ENCODE measurements at regions not wholly inside any gene's neighbourhood (a gene's known extent, or its start where the extent isn't known, plus 50 kb on each side); places are given as distances from the start of the nearest gene placed in this dataset.
"Not testable (repeated sequence)": the region's sequence is repeated elsewhere in the genome, so short reads cannot be mapped to it uniquely, and the experiment has no call there.

GRCh38 chr2:132220589-132220988, 58.8 kb upstream of the ANKRD30BL start:
- DNase-seq (ENCODE audit: low read depth, low spot score); in situ Hi-C loops (cut with HindIII; ENCODE audit: low pct_unique_long_range_greater_than_20kb, low sequenced_read_pairs): not testable (repeated sequence)

GRCh38 chr2:132221886-132222285, 60.1 kb upstream of the ANKRD30BL start:
- DNase-seq (ENCODE audit: low read depth, low spot score); in situ Hi-C loops (cut with HindIII; ENCODE audit: low pct_unique_long_range_greater_than_20kb, low sequenced_read_pairs): not testable (repeated sequence)

DNA sequence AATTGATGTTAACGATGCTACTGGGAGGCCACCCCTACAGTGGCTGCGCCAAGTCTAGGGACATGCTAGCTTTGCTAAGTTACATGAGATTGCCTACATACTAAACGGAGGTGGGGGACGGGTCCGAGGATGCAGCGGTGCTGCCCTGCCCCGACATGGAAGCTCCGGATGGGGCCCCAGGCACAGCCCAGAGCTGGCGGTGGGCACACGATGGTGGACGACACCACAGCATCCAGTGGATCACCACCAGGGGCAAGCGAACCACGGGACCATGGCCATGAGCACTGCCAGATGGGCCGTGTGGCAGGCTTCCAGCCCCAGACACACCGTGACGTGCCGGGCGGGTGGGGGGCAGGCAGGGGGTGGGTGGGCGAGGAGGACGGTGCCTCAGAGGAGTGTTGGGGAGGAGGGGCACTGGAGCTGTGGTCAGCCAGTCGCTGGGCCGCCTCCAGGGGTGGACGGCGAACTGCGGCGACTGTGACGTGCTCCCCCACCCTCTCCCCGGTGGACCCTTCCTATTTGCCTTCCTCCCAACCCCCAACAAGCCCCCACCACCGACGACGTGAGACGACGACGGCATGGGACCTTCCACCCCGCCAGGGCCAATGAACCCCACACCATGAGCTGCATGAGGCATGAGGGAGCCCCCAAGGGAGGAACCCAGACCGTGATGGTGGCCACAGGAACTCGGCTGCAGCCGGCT, 90.6 kb upstream of the ANKRD30BL start:
- in situ Hi-C loops (cut with HindIII; ENCODE audit: low pct_unique_long_range_greater_than_20kb, low sequenced_read_pairs) = no loop called here
- no peak for DNase-seq (ENCODE audit: low read depth, low spot score)

GRCh38 chr2:132252894-132253264, 91.1 kb upstream of the ANKRD30BL start:
- in situ Hi-C loops (cut with HindIII; ENCODE audit: low pct_unique_long_range_greater_than_20kb, low sequenced_read_pairs) = no loop called here
- no peak for DNase-seq (ENCODE audit: low read depth, low spot score)

- DNase-seq (ENCODE audit: low read depth, low spot score) = no peak
- in situ Hi-C loops (cut with HindIII; ENCODE audit: low pct_unique_long_range_greater_than_20kb, low sequenced_read_pairs) = no loop called here
Measured at GRCh38 chr2:132253496-132254305, 91.9 kb upstream of the ANKRD30BL start.

DNA sequence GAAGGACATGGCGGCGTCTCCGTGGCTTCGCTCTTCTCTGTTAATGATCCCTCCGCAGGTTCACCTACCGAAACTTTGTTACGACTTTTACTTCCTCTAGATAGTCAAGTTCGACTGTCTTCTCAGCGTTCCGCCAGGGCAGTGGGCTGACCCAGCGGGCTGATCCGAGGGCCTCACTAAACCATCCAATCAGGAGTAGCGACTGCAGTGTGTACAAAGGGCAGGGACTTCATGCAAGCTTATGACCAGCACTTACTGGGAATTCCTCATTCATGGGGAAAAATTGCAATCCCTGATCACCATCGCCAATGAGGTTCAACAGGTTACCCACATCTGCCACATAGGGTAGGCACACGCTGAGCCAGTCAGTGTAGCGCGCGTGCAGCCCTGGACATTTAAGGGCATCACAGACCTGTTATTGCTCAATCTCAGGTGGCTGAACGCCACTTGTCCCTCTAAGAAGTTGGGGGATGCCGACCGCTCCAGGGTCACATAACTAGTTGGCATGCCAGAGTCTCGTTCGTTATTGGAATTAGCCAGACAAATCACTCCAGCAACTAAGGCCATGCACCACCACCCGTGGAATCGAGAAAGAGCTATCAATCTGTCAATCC, 92.7 kb upstream of the ANKRD30BL start:
- in situ Hi-C loops (cut with HindIII; ENCODE audit: low pct_unique_long_range_greater_than_20kb, low sequenced_read_pairs) = not testable (repeated sequence)

DNA sequence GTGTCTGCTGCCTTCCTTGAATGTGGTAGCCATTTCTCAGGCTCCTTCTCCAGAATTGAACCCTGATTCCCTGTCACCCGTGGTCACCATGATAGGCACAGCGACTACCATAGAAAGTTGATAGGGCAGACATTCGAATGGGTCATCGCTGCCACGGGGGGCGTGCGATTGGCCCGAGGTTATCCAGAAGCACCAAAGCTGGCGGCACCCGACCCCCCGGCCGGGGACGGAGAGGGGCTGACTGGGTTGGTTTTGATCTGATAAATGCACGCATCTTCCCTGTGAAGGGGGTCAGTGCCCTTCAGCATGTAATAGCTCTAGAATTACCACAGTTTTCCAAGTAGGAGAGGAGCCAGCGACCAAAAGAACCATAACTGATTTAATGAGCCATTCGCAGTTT, 94.0 kb upstream of the ANKRD30BL start:
- no peak for DNase-seq (ENCODE audit: low read depth, low spot score)
- in situ Hi-C loops (cut with HindIII; ENCODE audit: low pct_unique_long_range_greater_than_20kb, low sequenced_read_pairs) = no loop called here

More for the DNA sequence above, 92.7 kb upstream of the ANKRD30BL start:
- not testable (repeated sequence) for DNase-seq (ENCODE audit: low read depth, low spot score)

DNA sequence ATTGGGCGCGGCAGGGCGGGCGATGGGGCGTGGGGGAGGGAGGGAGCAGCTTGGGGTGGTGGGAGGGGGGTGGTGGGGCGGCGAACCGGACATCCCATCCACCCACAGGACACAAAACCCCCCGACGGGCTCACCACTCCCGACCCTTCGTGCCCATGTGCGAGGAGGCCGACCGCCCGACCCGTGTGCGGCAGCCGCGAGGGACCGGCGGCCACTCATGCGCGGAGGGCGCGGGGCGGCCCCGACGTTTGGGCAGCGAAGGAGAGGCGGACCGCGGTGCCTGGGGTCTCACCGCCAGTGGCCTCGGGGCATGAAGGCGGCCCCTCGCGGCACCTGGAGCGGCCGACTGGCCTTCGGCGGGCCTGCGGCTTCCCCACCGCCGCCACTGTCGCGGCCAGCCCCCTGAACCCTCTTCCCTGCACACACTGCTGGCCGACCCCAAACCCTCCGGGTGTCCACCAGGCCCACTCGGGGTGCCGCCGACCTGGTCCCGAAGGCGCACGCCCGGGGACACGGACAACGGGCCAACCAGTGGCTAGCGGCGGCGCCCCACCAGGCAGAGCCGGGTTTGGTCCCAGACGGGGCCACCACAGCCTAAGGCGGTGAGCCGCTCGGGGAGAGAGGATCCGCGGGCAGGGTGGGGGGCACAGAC, 94.6 kb upstream of the ANKRD30BL start:
- DNase-seq (ENCODE audit: low read depth, low spot score) = no peak
- in situ Hi-C loops (cut with HindIII; ENCODE audit: low pct_unique_long_range_greater_than_20kb, low sequenced_read_pairs) = no loop called here

DNA sequence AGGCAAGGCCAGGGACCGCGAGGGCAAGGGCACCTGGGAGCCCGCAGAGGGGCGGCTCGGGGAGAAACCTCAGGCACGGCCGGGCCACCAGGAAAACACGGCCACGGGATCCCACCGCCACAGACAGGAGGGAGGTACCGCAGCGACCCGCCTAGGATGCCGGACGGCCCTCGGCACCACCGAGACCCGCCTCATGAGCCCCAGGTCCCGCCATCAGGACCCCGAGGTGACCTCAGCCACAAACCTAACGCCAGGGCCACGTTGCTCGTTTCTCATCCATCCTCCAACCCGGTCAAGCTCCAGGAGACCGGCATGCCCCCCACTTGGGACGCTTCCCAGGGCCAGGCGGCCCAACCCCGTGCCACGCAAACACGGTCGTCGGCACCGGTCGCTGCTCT, 95.2 kb upstream of the ANKRD30BL start:
- in situ Hi-C loops (cut with HindIII; ENCODE audit: low pct_unique_long_range_greater_than_20kb, low sequenced_read_pairs); DNase-seq (ENCODE audit: low read depth, low spot score): not testable (repeated sequence)

DNA sequence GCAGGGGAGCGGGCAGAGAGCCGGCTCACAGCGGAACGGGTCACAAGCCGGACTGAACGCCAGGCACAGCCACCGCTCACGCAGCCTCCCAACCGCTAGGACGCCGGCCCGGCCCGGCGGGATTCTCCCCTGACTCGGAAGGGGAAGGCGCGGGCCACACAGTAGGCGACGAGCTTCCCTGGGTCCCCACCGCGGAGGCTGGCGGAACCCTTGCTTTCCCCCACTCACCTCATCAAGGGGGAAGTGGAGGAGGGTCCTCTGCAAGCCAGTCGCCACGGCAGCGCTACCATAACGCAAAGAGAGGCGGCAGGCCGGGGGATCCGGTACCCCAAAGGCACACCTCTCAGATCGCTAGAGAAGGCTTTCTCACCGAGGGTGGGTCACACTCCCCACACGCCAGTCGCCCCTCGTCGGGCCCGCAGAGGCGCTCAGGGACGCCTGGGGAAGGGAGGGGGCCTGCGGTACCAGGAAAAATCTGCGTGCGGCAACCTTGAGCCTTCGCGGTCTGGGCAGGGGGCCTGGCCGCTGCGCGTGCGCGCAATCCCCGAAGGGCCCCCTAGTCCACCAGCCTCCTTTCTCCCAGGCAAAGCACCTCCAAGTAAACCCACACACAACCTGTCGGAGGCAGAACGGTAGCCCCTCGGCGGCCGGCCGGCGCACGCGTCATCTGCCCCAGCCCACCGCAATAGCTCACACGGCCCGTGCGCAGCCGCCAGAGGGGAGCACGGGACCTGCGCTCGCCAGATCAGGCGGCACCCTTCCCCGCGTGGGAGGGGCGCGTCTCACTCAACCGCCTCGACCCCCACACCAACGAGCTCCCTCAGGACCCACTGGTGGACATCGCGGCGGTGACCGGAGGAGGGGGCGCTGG, 95.8 kb upstream of the ANKRD30BL start:
- in situ Hi-C loops (cut with HindIII; ENCODE audit: low pct_unique_long_range_greater_than_20kb, low sequenced_read_pairs); DNase-seq (ENCODE audit: low read depth, low spot score): not testable (repeated sequence)

- DNase-seq (ENCODE audit: low read depth, low spot score); in situ Hi-C loops (cut with HindIII; ENCODE audit: low pct_unique_long_range_greater_than_20kb, low sequenced_read_pairs): not testable (repeated sequence)
Measured at GRCh38 chr2:132259276-132259675, 97.5 kb upstream of the ANKRD30BL start.

- DNase-seq (ENCODE audit: low read depth, low spot score); in situ Hi-C loops (cut with HindIII; ENCODE audit: low pct_unique_long_range_greater_than_20kb, low sequenced_read_pairs): not testable (repeated sequence)
Measured at GRCh38 chr2:132265595-132265994, 103.8 kb upstream of the ANKRD30BL start.

GRCh38 chr2:132267105-132267497, 105.3 kb upstream of the ANKRD30BL start:
- DNase-seq (ENCODE audit: low read depth, low spot score) = no peak
- in situ Hi-C loops (cut with HindIII; ENCODE audit: low pct_unique_long_range_greater_than_20kb, low sequenced_read_pairs) = no loop called here

DNA sequence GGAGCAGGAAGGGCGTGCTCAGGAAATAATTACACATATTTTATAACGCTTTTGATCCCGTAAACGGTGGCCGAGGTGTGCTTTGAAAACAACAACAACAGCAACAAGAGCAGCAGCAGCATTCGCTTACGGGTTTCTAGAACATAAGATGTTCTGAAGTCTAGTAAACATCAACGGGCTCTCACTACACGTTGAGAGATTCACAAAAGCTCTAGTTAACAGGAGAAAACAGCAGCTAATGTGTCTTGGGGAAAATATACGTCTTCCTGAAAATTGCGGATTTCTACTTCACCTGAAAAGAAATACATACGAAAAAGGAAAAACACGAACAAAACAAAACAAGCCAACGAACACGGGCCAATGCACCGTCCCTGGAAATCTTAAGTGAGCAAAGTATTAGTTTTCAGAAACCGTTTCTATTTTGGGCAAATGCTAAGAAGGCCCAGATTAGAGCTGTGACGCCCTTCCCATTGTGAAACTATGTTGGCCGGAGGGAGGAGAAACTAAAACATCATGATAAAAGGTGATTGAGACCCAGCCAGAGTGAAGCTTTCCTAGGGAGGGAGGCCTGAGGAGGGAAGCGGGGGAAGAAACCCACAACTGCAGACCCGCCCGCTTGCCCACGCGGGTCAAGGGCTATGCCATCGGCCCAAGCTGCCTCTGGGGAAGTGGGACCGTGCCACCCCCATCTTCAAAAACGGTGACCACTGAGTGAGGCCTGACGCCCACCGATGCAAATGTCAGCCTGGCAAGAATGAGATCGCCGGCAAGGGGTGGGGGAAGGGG, 105.9 kb upstream of the ANKRD30BL start:
- DNase-seq (ENCODE audit: low read depth, low spot score); in situ Hi-C loops (cut with HindIII; ENCODE audit: low pct_unique_long_range_greater_than_20kb, low sequenced_read_pairs): not testable (repeated sequence)

- peak; percentile 49 for DNase-seq (ENCODE audit: low read depth, low spot score)
- in situ Hi-C loops (cut with HindIII; ENCODE audit: low pct_unique_long_range_greater_than_20kb, low sequenced_read_pairs) = not testable (repeated sequence)
Measured at GRCh38 chr2:132268284-132268976, 106.7 kb upstream of the ANKRD30BL start.

DNA sequence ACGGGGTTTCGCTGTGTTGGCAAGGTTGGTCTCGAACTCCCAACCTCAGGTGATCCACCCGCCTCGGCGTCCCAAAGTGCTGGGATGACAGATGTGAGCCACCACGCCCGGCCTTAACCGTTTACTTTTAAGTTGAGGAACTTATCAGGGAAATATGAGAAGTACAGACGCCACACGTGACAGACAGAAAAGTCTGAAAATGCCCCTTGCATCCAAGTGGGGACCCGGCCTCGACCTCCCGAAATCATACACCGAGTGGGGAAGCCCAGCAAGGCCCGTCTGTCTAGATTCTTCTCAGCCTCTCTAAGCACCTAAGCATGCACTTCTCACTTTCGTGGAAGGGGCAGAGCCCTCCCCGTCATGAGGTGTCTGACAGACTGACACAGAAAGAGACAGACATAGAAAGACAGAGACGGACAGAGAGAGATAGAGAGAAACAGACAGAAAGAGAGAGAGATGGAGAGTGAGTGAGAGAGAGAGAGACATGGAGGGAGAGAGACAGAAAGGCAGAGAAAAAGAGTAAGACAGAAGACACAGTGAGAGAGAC, 107.3 kb upstream of the ANKRD30BL start:
- no peak for DNase-seq (ENCODE audit: low read depth, low spot score)
- in situ Hi-C loops (cut with HindIII; ENCODE audit: low pct_unique_long_range_greater_than_20kb, low sequenced_read_pairs) = no loop called here

All from SK-MEL-5 (cell line).